ENCODE measurements at regions not wholly inside any gene's neighbourhood (a gene's known extent, or its start where the extent isn't known, plus 50 kb on each side); places are given as distances from the start of the nearest gene placed in this dataset.
A peak's percentile ranks its signal among the peaks of the same experiment; 100 is the strongest.

GRCh38 chr11:97966901-97967300, 1053.8 kb upstream of the CNTN5 start:
- Mint-ChIP-seq H3K4me3 (no peak overlapping the region), H3K27me3 (ENCODE audit: insufficient read depth, low read depth) (peaks cover 3% of the 10 kb centered on the region), H3K4me1 (no peaks in the 10 kb centered on the region), H3K36me3 (no peaks in the 10 kb centered on the region), H3K9me3 (no peaks in the 10 kb centered on the region), H3K27ac (no peak overlapping the region)
- no peak overlapping the region for H3K4me2 ChIP-seq
- no peaks in the 10 kb centered on the region for H4K20me1 ChIP-seq (ENCODE audit: low read depth)
- no peaks in the 10 kb centered on the region for H3F3A ChIP-seq (ENCODE audit: low read depth)
- H3K9ac ChIP-seq = no peak overlapping the region
- H3K27ac ChIP-seq = no peak overlapping the region
- no peak for DNase-seq (ENCODE audit: low spot score)
- H2AFZ ChIP-seq (replicated peaks) = no peak overlapping the region
- H3K9me3 ChIP-seq (ENCODE audit: low read depth) = no peaks in the 10 kb centered on the region
- H3K27me3 ChIP-seq = no peaks in the 10 kb centered on the region
- TF ChIP-seq CTCF (IDR thresholded peaks at IDR 0.05) = no peak
- no peak for TF ChIP-seq EZH2phosphoT487 (IDR thresholded peaks at IDR 0.05)
- TF ChIP-seq EZH2 (IDR thresholded peaks at IDR 0.05) = no peak
- H3K36me3 ChIP-seq = no peaks in the 10 kb centered on the region
- H3K4me3 ChIP-seq = no peak overlapping the region
- no peaks in the 10 kb centered on the region for H3K79me2 ChIP-seq (ENCODE audit: low read depth)
- H3K4me1 ChIP-seq = no peaks in the 10 kb centered on the region

GRCh38 chr11:97968071-97968470, 1052.7 kb upstream of the CNTN5 start:
- H3K9ac ChIP-seq = no peak overlapping the region
- Mint-ChIP-seq H3K36me3 (no peaks in the 10 kb centered on the region), H3K9me3 (no peaks in the 10 kb centered on the region), H3K4me1 (no peaks in the 10 kb centered on the region), H3K27ac (no peak overlapping the region), H3K4me3 (no peak overlapping the region), H3K27me3 (ENCODE audit: insufficient read depth, low read depth) (peaks cover 3% of the 10 kb centered on the region)
- H2AFZ ChIP-seq (replicated peaks) = no peak overlapping the region
- TF ChIP-seq EZH2phosphoT487 (IDR thresholded peaks at IDR 0.05) (no peak), CTCF (IDR thresholded peaks at IDR 0.05) (no peak), EZH2 (IDR thresholded peaks at IDR 0.05) (no peak)
- no peaks in the 10 kb centered on the region for H3K36me3 ChIP-seq
- no peak for DNase-seq (ENCODE audit: low spot score)
- H3K4me3 ChIP-seq = no peak overlapping the region
- no peaks in the 10 kb centered on the region for H3K27me3 ChIP-seq
- H3K27ac ChIP-seq = no peak overlapping the region
- no peaks in the 10 kb centered on the region for H3F3A ChIP-seq (ENCODE audit: low read depth)
- H3K9me3 ChIP-seq (ENCODE audit: low read depth) = no peaks in the 10 kb centered on the region
- no peaks in the 10 kb centered on the region for H3K79me2 ChIP-seq (ENCODE audit: low read depth)
- no peaks in the 10 kb centered on the region for H3K4me1 ChIP-seq
- H4K20me1 ChIP-seq (ENCODE audit: low read depth) = no peaks in the 10 kb centered on the region
- H3K4me2 ChIP-seq = no peak overlapping the region

- Mint-ChIP-seq H3K4me1 (peaks cover 11% of the 10 kb centered on the region), H3K4me3 (no peak overlapping the region)
- H3K9me3 ChIP-seq (ENCODE audit: low read depth) = no peaks in the 10 kb centered on the region
Measured at GRCh38 chr11:97972731-97973130, 1048.0 kb upstream of the CNTN5 start.

More at GRCh38 chr11:97972731-97973130, 1048.0 kb upstream of the CNTN5 start:
- no peaks in the 10 kb centered on the region for H3K9me3 Mint-ChIP-seq
- H3K9ac ChIP-seq = no peak overlapping the region
- H3K79me2 ChIP-seq (ENCODE audit: low read depth) = no peaks in the 10 kb centered on the region
- DNase-seq (ENCODE audit: low spot score) = no peak
- peaks cover 3% of the 10 kb centered on the region for H3K27me3 Mint-ChIP-seq (ENCODE audit: insufficient read depth, low read depth)
- H3K27ac ChIP-seq = no peak overlapping the region
- no peak overlapping the region for H3K27ac Mint-ChIP-seq
- no peaks in the 10 kb centered on the region for H3K36me3 Mint-ChIP-seq
- H3K4me3 ChIP-seq = no peak overlapping the region
- H3K27me3 ChIP-seq = no peaks in the 10 kb centered on the region
- peaks cover 4% of the 10 kb centered on the region for H3F3A ChIP-seq (ENCODE audit: low read depth)
- no peak overlapping the region for H3K4me2 ChIP-seq
- H3K4me1 ChIP-seq = peaks cover 17% of the 10 kb centered on the region
- no peaks in the 10 kb centered on the region for H3K36me3 ChIP-seq
- no peak for TF ChIP-seq CTCF (IDR thresholded peaks at IDR 0.05)
- TF ChIP-seq EZH2 (IDR thresholded peaks at IDR 0.05) = no peak
- no peak for TF ChIP-seq EZH2phosphoT487 (IDR thresholded peaks at IDR 0.05)
- no peaks in the 10 kb centered on the region for H4K20me1 ChIP-seq (ENCODE audit: low read depth)
- peak overlapping the region; percentile 42 for H2AFZ ChIP-seq (replicated peaks)
